Forelimb muscle (tissue), 1 donor: ENCODE measurements at regions not wholly inside any gene's neighbourhood (a gene's known extent, or its start where the extent isn't known, plus 50 kb on each side); places are given as distances from the start of the nearest gene placed in this dataset.
A peak's percentile ranks its signal among the peaks of the same experiment; 100 is the strongest.
"Not testable (repeated sequence)": the region's sequence is repeated elsewhere in the genome, so short reads cannot be mapped to it uniquely, and the experiment has no call there.

Source experiments
- DNase-seq: peaks from one replicate; pipeline ENCODE4 v3.0.0-alpha.2; 2013; ENCODE audit warnings: low read depth

GRCh38 chr3:88408935-88409334 is 259.2 kb downstream of the C3orf38 start:
- DNase-seq, result no peak

GRCh38 chr3:88410259-88410658 is 260.5 kb downstream of the C3orf38 start:
- no peak for DNase-seq

DNA sequence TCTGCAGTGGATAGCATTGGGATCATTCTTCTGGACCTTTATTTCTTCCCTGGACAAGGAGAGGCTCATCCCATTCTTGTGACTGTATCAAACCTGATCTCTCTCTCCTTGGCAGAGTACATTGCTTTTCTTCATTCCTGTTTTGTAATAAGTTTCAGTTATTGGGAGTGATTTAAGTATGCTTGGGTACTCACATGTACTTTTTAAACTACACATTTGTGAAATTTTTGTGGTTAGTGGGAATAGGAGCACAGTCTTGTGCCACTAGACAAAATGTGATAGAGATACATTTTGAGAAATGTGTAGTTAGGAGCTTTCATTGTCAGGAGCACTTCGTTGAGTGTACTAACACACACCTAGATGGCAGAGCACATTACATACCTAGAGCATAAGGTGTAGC is 262.6 kb downstream of the C3orf38 start:
- no peak for DNase-seq

DNA sequence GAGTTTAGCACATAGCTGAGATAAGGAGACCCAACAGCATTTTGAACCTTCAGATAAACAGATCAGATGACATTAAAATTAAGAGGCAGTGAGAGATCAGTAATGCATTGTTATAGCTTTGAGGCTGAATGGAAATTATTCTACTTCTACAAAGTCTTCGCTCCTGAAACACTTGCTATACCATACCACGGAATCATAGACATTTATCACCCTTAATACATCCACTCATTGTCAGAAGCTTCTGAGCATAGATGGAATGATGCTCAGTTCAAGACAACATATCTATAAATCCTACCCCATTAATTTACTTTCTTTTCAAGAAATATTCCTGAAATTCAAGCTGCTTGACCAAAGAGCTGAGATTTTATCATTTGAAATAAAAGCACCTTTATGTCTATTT is 266.7 kb downstream of the C3orf38 start:
- DNase-seq, result no peak

GRCh38 chr3:88418219-88418618 is 268.5 kb downstream of the C3orf38 start:
- no peak for DNase-seq

DNA sequence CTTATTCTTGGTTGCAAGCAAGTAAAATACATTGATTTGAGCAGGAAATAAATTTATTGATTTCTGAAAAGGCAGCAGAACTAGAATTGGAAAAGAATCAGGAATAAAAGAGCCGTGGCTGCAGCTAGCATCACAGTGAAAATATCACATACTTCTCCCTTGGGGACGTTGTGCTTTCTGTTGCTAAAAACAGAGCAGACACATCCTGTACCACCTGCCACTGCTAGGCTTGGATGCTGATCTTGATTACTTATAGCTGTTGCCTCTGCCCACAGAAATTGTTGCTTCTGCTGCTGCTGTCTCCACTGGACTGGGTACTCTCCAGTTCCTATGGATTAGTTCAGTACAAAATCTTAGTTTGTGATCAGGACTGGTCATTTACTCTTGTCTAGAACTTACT is 283.8 kb downstream of the C3orf38 start:
- DNase-seq, result no peak

- DNase-seq, result no peak
Observed at GRCh38 chr3:88434001-88434400, 284.2 kb downstream of the C3orf38 start.

DNA sequence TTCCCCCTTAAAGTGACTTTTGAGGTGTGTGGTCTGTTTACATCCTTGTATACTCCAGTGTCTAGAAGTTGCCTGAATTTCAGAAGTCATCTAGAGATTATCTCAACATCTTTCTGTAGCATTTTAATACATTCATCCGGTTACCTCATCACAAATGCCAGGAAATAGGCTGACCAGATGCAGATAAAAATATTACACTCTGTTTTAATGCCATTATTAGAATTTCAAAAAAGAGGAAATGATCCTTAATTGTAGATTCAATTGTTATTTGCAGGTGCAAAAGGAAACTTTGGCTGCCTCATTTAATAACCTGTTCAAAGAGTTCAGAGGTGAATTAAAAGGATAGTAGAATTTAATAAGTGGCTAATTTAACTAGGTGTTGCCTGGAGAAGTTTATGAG is 290.9 kb downstream of the C3orf38 start:
- DNase-seq, result no peak

DNA sequence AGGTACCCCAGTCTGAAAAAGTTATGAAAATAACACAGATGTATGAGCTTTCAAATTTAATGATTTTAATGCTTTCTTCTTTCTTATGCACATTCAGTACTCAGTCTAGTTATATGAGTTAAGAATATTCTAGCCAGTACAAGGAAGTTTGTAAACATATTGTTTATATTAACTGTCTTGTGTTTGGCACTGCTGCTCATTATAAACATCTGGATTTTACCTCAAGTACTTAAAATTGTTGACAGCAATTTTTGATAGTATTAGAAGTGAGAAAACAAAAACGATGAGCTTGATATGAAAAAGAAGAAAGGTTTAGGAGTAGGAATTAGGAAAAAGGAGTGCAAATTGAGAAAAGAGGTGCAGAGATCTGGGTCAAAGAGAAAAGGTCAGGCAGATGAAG is 293.3 kb downstream of the C3orf38 start:
- no peak for DNase-seq

- peak; percentile 54 for DNase-seq
Observed at GRCh38 chr3:88444251-88444650, 294.5 kb downstream of the C3orf38 start.

DNA sequence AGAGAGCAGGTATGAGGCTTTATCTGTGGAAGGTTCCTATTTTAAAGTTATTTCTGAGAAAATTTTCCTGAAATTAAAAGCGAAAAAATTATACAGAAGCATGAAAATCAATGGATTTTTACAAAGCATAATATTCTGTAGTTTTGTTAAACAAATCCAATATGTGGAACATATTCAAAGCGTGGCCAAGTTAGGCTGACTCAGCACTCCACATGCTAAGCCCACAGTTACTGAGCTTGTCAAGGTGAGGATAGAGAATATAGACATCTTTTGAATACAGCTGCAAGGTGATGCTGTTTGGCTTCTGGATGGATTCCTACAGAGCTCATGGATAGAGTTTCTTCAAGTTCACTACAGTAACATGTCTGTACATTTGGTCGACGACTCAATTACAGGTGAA is 302.5 kb downstream of the C3orf38 start:
- no peak for DNase-seq

GRCh38 chr3:88460369-88460768 is 310.6 kb downstream of the C3orf38 start:
- no peak for DNase-seq

GRCh38 chr3:88462230-88462629 is 312.5 kb downstream of the C3orf38 start:
- no peak for DNase-seq

DNA sequence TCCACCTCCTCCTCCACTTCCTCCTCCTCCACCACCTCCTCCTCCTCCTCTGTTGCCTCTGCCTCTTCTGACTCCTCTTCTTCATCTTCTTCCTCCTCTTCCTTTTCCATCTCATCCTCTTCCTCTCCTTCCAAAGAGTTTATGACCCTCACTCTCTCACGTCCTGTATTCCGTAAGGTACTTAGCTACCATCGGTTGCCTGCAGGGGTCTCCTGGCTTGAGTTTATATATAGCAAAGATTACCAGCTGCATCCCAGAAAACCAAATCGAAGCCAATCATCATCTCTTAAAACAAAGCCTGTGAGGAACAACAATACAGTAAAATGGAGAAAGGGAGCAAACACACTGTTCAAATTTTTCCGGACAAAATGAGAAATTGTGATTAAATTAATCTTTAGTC is 317.4 kb downstream of the C3orf38 start:
- DNase-seq, result no peak

DNA sequence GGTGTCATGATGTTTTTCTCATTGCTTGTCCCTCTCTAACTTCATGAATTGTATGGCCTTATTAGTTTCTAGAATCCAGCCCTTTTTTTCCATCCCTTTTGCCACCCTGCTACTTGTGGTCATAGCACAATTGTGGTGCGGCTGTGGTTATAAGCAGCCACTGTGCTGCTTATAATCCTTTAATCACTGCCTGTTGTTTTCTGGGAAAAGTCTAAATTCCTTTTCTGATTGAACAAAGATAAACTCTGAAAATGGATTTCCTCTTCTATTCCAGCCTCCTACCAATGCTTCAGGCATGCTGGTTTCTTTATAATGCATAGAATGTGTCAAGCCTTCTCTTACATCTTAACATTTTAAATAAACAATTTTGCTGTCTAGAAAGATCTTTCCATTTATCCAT is 319.5 kb downstream of the C3orf38 start:
- DNase-seq, result no peak

DNA sequence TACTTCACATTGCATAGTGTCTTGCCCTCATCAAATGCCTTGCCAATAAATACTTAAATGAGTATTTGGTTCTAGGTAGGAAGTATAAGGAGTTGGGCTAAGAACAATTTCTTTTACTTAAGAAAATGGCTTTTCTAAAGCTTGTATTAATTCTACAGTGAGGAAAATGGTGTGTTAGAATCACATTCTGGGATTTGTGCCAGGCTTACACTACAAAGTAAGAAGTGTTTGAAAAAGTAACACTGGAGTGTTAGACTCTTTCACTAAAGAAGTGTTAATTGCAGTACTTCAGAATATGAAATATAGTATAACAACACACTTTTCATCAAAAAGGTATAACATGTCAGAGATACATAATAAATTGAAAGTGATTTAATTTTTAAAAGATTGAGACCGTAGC is 328.7 kb downstream of the C3orf38 start:
- DNase-seq, result no peak

- DNase-seq, result no peak
Observed at GRCh38 chr3:88480822-88481221, 331.1 kb downstream of the C3orf38 start.

GRCh38 chr3:88485001-88485400 is 335.2 kb downstream of the C3orf38 start:
- no peak for DNase-seq

DNA sequence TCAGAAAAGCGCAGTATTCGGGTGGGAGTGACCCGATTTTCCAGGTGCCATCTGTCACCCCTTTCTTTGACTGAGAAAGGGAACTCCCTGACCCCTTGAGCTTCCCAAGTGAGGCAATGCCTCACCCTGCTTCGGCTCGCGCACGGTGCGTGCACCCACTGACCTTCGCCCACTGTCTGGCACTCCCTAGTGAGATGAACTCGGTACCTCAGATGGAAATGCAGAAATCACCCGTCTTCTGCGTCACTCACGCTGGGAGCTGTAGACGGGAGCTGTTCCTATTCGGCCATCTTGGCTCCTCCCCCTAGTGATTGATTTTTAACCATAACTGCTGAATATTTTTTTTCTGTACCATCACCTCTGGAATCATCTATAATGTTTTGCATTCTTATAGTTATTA is 359.1 kb downstream of the C3orf38 start:
- not testable (repeated sequence) for DNase-seq

DNA sequence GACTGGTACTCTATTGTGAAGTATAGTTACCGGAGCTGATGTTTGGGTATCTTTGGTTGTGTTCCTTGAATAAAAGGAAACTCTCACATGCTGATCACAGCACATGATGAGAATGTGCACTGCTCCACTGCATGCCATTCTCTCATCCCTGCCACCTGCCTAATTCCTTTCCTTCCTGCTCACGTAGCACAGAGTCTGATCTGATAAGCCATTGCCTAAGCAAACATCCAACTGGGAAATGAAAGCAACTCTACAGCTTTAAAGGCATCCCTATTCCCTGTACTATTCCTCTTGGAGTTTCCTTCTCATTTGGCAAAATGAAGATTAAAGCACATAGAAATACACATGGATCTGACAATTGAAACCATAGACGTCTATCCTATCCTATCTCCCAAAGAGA is 359.8 kb downstream of the C3orf38 start:
- no peak for DNase-seq

DNA sequence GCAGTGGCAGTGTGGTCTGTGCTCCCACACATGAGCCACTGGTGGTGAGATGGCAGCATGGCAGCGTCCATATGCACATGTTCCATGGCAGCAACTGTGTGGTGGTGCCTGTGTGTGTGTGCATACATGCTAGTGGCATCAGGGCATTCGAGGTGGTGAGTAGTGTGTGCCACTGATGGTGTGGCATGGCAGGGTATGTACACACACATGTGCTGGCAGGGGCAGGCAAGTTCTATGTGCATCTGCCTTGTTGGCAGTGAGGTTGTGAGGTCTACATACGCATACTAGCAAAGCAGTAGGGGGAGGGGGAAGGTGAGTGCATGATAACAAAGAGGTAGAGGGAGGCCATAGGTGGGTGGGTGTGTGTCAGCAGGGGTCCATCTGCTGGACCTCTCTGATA is 378.7 kb downstream of the C3orf38 start:
- DNase-seq, result no peak

DNA sequence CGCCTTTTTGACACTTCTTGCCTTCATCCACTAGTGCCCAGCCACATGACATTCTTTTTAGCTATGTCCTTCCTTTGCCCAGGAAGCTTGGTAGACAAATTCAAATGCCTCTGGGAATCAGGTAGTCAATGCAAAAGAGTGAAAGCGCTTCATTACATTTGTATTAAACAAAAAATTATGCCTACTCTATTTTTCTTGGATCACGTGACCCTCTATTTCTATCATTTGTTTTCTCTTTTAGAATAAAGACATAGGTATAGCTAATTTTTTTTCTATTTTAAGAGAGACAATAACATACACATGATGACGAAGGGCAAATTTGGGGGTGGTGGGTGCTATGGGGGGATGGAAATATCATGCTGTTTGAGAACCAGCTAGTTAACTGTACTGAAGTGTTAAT is 384.8 kb downstream of the C3orf38 start:
- DNase-seq, result no peak

GRCh38 chr3:88535563-88535962 is 385.8 kb downstream of the C3orf38 start:
- no peak for DNase-seq

DNA sequence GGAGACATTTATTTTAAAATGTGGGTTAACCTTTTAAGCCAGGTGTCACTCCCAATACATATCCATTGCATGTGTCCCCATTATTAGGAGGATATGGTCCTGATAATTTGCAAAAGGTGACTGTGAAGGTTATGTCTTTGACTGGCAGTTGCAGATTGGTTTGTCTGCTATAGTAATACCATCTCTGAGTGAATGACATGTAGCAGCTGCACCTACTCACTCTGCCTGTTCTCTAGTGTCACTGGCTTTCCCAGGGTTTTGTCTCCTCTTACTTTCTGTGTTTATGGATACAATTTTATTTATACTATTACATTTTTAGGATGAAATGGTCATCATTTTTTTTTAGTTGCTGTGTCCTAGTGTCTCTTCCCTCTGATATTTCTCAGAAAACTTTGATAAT is 393.2 kb downstream of the C3orf38 start:
- DNase-seq, result no peak

- DNase-seq, result no peak
Observed at GRCh38 chr3:88572450-88572849, 422.7 kb downstream of the C3orf38 start.
